Upper lobe of left lung (tissue), 4 donors: ENCODE measurements at regions not wholly inside any gene's neighbourhood (a gene's known extent, or its start where the extent isn't known, plus 50 kb on each side); places are given as distances from the start of the nearest gene placed in this dataset.

Experiments used
- CTCF ChIP-seq, 6 experiments: fragments of 450-650 bp in 4 of 6; fragments of 200-600 bp in 2 of 6; sonication (generic) in 2 of 6; IDR thresholded peaks; one replicate each; pipeline ENCODE4 v1.5.1; 2016 to 2019; ENCODE audit warnings: antibody characterized with exemption in 6 of 6
- EP300 ChIP-seq, 4 donors: sonication (generic); formaldehyde crosslinking; IDR thresholded peaks; one replicate each; pipeline ENCODE4 v1.5.1; 2017; ENCODE audit warnings: antibody characterized with exemption in 4 of 4, control low read depth in 2 of 4
- POLR2A ChIP-seq, 4 donors: fragments of 450-650 bp; IDR thresholded peaks; one replicate each; pipeline ENCODE4 v1.5.1; 2016 to 2017; ENCODE audit warnings: antibody characterized with exemption in 4 of 4, mild to moderate bottlenecking in 2 of 4
- POLR2AphosphoS5 ChIP-seq, 2 donors: sonication (generic); formaldehyde crosslinking; IDR thresholded peaks; one replicate each; pipeline ENCODE4 v1.5.1; 2017; ENCODE audit warnings: antibody characterized with exemption in 2 of 2

GRCh38 chr17:73968680-73969079 is 234.8 kb upstream of the RPL38 start:
- TF ChIP-seq CTCF (IDR thresholded peaks at IDR 0.05) (no peak), POLR2A (IDR thresholded peaks at IDR 0.05) (no peak), EP300 (IDR thresholded peaks at IDR 0.05) (no peak), POLR2AphosphoS5 (IDR thresholded peaks at IDR 0.05) (no peak)
